ENCODE measurements at regions not wholly inside any gene's neighbourhood (a gene's known extent, or its start where the extent isn't known, plus 50 kb on each side); places are given as distances from the start of the nearest gene placed in this dataset.

GRCh38 chr1:96515430-96515829, 206.2 kb upstream of the PTBP2 start:
- no TSS peak for BruUV-seq (replicated peaks)
- H3K4me1 ChIP-seq (ENCODE audit: insufficient read depth, low read length, poor library complexity, severe bottlenecking) = no peaks in the 10 kb centered on the region

GRCh38 chr1:96515925-96516324, 205.7 kb upstream of the PTBP2 start:
- Histone ChIP-seq H3K4me2 (ENCODE audit: low read length) (no peak overlapping the region), H3K4me3 (ENCODE audit: low read depth, low read length, poor library complexity, severe bottlenecking) (no peak overlapping the region), H3K79me2 (ENCODE audit: insufficient read depth, low read depth, low read length) (no peaks in the 10 kb centered on the region), H3K9me3 (ENCODE audit: low read length) (no peaks in the 10 kb centered on the region), H4K20me1 (ENCODE audit: insufficient read depth, low read length) (no peaks in the 10 kb centered on the region), H2AFZ (ENCODE audit: low read length) (no peak overlapping the region), H3K4me1 (ENCODE audit: insufficient read depth, low read length, poor library complexity, severe bottlenecking) (no peaks in the 10 kb centered on the region), H3K36me3 (ENCODE audit: insufficient read depth, low read length) (no peaks in the 10 kb centered on the region), H3K27ac (ENCODE audit: low read depth, low read length, poor library complexity, severe bottlenecking) (no peak overlapping the region), H3K9me2 (ENCODE audit: insufficient read depth, low read length) (no peaks in the 10 kb centered on the region)
- TF ChIP-seq CTCF (conservative IDR thresholded peaks at IDR 0.05; ENCODE audit: low read length) (no peak), EZH2phosphoT487 (IDR thresholded peaks at IDR 0.05; ENCODE audit: borderline replicate concordance, low read depth, low read length) (no peak)
- ChIA-PET CTCF (ENCODE audit: unreplicated experiment) (no interaction called here), POLR2A (no interaction called here)
- intact Hi-C loops (cut with micrococcal nuclease; ENCODE audit: unreplicated experiment) = no loop called here
- BruUV-seq (replicated peaks) = no TSS peak
- no peak for DNase-seq (ENCODE audit: low spot score)

More at GRCh38 chr1:96515430-96515829, 206.2 kb upstream of the PTBP2 start:
- TF ChIP-seq CTCF (conservative IDR thresholded peaks at IDR 0.05; ENCODE audit: low read length) (no peak), EZH2phosphoT487 (IDR thresholded peaks at IDR 0.05; ENCODE audit: borderline replicate concordance, low read depth, low read length) (no peak)
- ChIA-PET POLR2A (no interaction called here), CTCF (ENCODE audit: unreplicated experiment) (no interaction called here)
- intact Hi-C loops (cut with micrococcal nuclease; ENCODE audit: unreplicated experiment) = no loop called here
- Histone ChIP-seq H3K4me3 (ENCODE audit: low read depth, low read length, poor library complexity, severe bottlenecking) (no peak overlapping the region), H3K27ac (ENCODE audit: low read depth, low read length, poor library complexity, severe bottlenecking) (no peak overlapping the region), H2AFZ (ENCODE audit: low read length) (no peak overlapping the region), H3K79me2 (ENCODE audit: insufficient read depth, low read depth, low read length) (no peaks in the 10 kb centered on the region), H3K9me3 (ENCODE audit: low read length) (no peaks in the 10 kb centered on the region), H3K4me2 (ENCODE audit: low read length) (no peak overlapping the region), H3K36me3 (ENCODE audit: insufficient read depth, low read length) (no peaks in the 10 kb centered on the region), H3K9me2 (ENCODE audit: insufficient read depth, low read length) (no peaks in the 10 kb centered on the region), H4K20me1 (ENCODE audit: insufficient read depth, low read length) (no peaks in the 10 kb centered on the region)
- DNase-seq (ENCODE audit: low spot score) = no peak

GRCh38 chr1:96519851-96520578, 201.6 kb upstream of the PTBP2 start:
- H3K4me3 ChIP-seq (ENCODE audit: low read depth, low read length, poor library complexity, severe bottlenecking) = no peak overlapping the region
- TF ChIP-seq EZH2phosphoT487 (IDR thresholded peaks at IDR 0.05; ENCODE audit: borderline replicate concordance, low read depth, low read length) (no peak), CTCF (conservative IDR thresholded peaks at IDR 0.05; ENCODE audit: low read length) (no peak)
- H4K20me1 ChIP-seq (ENCODE audit: insufficient read depth, low read length) = no peaks in the 10 kb centered on the region
- H3K27ac ChIP-seq (ENCODE audit: low read depth, low read length, poor library complexity, severe bottlenecking) = no peak overlapping the region
- H3K79me2 ChIP-seq (ENCODE audit: insufficient read depth, low read depth, low read length) = no peaks in the 10 kb centered on the region
- intact Hi-C loops (cut with micrococcal nuclease; ENCODE audit: unreplicated experiment) = no loop called here
- BruUV-seq (replicated peaks) = no TSS peak
- H3K9me3 ChIP-seq (ENCODE audit: low read length) = no peaks in the 10 kb centered on the region
- no peak for DNase-seq (ENCODE audit: low spot score)
- ChIA-PET CTCF (ENCODE audit: unreplicated experiment) (no interaction called here), POLR2A (no interaction called here)
- no peak overlapping the region for H2AFZ ChIP-seq (ENCODE audit: low read length)
- no peaks in the 10 kb centered on the region for H3K4me1 ChIP-seq (ENCODE audit: insufficient read depth, low read length, poor library complexity, severe bottlenecking)
- no peak overlapping the region for H3K4me2 ChIP-seq (ENCODE audit: low read length)
- no peaks in the 10 kb centered on the region for H3K36me3 ChIP-seq (ENCODE audit: insufficient read depth, low read length)
- no peaks in the 10 kb centered on the region for H3K9me2 ChIP-seq (ENCODE audit: insufficient read depth, low read length)

Data from OCI-LY7 (cell line).